ENCODE measurements at regions not wholly inside any gene's neighbourhood (a gene's known extent, or its start where the extent isn't known, plus 50 kb on each side); places are given as distances from the start of the nearest gene placed in this dataset.

DNA sequence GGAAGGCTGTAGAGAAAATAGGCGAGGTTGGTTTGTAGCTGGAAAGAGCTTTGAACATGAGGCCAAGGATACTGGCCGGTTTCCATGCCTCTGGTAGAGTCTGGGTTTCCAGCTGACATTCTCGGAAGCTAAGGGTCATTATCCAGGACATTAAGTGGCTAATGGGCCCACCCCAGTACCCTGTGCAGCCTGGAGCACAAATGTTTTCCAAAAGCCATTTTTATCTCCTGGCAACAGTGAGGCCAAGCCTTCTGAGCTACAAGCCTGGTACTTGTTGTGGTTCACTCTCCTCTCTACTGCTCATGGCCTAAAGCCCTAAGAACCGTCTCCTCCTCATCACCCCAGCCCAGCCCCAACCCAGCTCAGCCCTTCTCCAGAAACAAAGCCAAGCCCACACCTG, 122.9 kb downstream of the DMRTA2 start:
- TF ChIP-seq, protein P1, sequence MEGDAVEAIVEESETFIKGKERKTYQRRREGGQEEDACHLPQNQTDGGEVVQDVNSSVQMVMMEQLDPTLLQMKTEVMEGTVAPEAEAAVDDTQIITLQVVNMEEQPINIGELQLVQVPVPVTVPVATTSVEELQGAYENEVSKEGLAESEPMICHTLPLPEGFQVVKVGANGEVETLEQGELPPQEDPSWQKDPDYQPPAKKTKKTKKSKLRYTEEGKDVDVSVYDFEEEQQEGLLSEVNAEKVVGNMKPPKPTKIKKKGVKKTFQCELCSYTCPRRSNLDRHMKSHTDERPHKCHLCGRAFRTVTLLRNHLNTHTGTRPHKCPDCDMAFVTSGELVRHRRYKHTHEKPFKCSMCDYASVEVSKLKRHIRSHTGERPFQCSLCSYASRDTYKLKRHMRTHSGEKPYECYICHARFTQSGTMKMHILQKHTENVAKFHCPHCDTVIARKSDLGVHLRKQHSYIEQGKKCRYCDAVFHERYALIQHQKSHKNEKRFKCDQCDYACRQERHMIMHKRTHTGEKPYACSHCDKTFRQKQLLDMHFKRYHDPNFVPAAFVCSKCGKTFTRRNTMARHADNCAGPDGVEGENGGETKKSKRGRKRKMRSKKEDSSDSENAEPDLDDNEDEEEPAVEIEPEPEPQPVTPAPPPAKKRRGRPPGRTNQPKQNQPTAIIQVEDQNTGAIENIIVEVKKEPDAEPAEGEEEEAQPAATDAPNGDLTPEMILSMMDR (IDR thresholded peaks at IDR 0.05) = no peak
- no peak overlapping the region for H3K27ac ChIP-seq

DNA sequence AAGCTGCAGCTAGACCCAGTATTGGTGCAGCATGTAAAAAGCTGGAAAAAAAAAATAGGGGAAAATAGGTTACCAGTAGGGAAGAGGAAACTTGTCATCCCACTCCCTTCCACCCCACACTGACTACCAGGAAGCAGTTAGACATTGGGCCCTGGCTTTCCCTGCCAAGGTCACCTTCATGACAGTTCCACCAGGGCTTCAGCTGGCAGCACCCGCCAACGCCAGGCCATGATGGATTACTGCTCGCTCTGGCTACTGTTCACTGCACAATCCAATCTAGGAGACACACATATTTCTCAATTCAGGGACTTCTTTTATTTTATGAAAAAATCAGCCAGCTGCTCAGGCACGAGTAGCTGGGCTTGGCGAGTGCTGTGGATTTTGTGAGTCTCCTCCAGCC, 127.7 kb downstream of the DMRTA2 start:
- H3K27ac ChIP-seq = no peak overlapping the region
- TF ChIP-seq, protein P1 (IDR thresholded peaks at IDR 0.05) = no peak
- no peak for TF ChIP-seq ZFX (IDR thresholded peaks at IDR 0.05; ENCODE audit: borderline replicate concordance)

DNA sequence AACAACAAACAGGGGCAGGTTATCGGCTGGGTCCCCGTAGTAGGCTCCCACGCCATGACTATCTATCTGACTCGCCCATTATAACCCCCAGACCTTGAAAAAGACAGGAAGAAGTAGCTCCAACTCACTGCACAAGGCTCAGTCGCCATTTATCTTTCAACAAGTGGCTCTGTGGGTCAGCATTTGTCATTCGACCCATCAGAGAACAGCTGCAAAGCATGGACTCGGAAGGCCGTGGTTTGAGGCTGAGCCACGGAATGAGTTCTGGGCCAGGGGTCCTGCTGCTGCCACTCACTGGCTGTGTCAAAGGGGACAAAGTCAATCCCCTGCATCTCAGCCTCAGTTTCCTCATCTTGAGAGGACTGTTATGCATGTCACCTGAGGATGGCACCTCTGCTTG, 131.0 kb downstream of the DMRTA2 start:
- TF ChIP-seq, protein P1 (IDR thresholded peaks at IDR 0.05) = no peak
- no peak for TF ChIP-seq ZFX (IDR thresholded peaks at IDR 0.05; ENCODE audit: borderline replicate concordance)
- H3K27ac ChIP-seq = no peak overlapping the region

DNA sequence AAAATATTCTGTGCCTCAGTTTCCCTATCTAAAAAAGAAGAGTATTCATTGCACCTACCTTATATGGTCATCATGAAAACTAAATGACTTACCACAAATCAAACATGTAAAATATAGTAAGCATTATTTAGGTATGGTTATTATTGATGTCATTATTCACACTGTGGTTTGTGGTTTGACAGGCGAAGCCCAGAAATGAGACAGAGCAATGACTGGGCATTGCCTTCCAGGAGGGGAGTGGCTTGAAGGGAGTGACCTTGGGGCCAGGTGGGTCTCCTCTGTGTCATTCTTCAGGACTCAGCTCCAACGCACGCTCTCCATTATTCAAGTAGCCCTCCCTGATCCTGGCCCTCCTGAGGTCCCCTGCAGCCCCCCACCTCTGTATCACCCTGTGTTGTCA, 133.7 kb downstream of the DMRTA2 start:
- H3K27ac ChIP-seq = no peak overlapping the region
- TF ChIP-seq, protein P1 (IDR thresholded peaks at IDR 0.05) = no peak
- TF ChIP-seq ZFX (IDR thresholded peaks at IDR 0.05; ENCODE audit: borderline replicate concordance) = no peak

DNA sequence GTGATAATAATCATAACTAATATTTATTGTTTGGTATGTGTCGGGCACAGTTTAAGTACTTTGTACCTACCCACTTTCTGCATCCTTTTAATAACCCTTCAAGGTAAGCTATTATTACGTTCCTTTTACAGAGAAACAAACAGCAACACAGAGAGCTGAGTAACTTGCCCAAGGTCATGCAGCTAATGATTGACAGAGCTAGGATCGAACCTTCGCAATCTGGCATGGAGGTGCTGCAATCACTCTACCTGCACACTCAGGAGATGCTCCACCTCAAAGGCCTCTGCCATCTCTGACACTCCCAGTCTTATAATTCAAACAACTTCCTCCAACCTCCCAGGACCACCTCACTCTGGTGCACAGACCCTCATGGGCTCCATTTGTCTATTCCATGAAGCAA, 137.2 kb downstream of the DMRTA2 start:
- TF ChIP-seq, protein P1 (IDR thresholded peaks at IDR 0.05) = no peak
- no peak for TF ChIP-seq ZFX (IDR thresholded peaks at IDR 0.05; ENCODE audit: borderline replicate concordance)
- peak overlapping the region; percentile 74 for H3K27ac ChIP-seq

DNA sequence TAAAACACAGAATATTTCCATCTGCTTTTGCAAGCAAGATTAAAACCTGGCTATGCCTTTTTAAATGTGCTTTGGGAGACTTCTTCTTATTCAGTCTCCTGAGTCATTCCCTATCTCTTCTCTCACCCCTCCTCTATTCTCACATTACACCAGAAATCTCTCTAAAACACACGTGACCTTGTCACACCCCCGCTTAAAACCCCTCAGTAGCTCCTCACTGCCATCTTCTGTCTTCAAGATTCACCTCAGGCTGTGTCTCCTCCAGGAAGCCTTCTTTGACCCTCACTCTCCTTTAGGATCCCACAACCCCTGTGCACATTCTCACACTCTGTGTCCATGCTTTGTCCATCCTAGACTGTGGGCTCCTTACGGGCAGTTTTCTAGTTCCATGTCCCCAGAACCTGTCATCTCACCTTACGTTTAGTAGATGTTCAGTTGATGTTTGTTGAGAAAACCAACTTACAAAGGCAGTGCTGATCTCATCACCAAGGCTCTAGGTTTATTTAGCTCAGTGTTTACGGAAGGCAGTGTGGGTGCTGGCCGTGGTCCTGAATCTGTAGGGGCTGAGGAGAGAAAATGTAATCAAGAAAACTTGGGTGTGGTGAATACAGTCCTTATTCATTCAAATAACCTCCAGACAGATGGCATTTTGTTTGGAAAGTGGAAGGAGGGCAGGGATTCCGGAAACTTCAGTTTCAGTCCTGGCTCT, 143.5 kb downstream of the DMRTA2 start:
- H3K27ac ChIP-seq = no peak overlapping the region
- TF ChIP-seq, protein P1 (IDR thresholded peaks at IDR 0.05) = no peak

DNA sequence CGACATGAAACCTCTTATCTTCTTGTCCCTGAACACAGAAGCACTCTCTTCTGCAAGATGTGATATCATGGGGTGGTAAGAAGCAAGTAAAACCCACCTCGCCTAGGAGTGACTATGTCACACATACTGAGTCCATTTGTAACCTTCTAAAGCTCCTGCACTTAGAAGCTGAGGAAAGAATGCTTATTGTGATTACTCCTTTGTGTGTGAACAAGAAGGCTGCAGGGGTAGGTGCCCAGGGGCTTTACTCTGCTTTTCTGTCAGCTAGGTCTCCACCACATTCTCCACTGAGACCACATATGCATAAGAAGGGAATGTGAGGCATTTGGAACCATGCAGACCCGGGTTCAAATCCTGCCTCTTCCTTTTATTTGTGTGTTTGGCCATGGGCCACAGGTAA, 144.3 kb downstream of the DMRTA2 start:
- no peak overlapping the region for H3K27ac ChIP-seq
- no peak for TF ChIP-seq ZFX (IDR thresholded peaks at IDR 0.05; ENCODE audit: borderline replicate concordance)
- TF ChIP-seq, protein P1 (IDR thresholded peaks at IDR 0.05) = no peak
